A673 (cell line): ENCODE measurements at regions not wholly inside any gene's neighbourhood (a gene's known extent, or its start where the extent isn't known, plus 50 kb on each side); places are given as distances from the start of the nearest gene placed in this dataset.
"Not testable (repeated sequence)": the region's sequence is repeated elsewhere in the genome, so short reads cannot be mapped to it uniquely, and the experiment has no call there.

Experiments used
- BruUV-seq: library from RNA; stranded (reverse); fragments of 400-500 nt; replicated peaks from 2 replicates; lab custom pipeline; 2021; lab: Mats Ljungman, UMichigan
- CTCF ChIA-PET: fragments of 300-600 bp; sonication (Branson Sonifier 250); formaldehyde crosslinking; loops from one replicate; lab custom pipeline; 2022; ENCODE audit warnings: antibody characterized with exemption; lab: Charles Lee
- POLR2A ChIA-PET: fragments of 300-600 bp; sonication (Branson Sonifier 250); formaldehyde crosslinking; loops from one replicate; lab custom pipeline; 2022; ENCODE audit warnings: antibody characterized with exemption; ENCODE audit not compliant: low non-redundant PET; lab: Charles Lee
- DNase-seq: peaks from one replicate; pipeline ENCODE4 v3.0.0-alpha.2; 2015; ENCODE audit warnings: low spot score
- H3K27ac ChIP-seq: fragments of 200-600 bp; sonication (generic); 2 replicates; pipeline ENCODE4 v1.5.1; 2016; ENCODE audit warnings: mixed run types, low read depth, mild to moderate bottlenecking, mixed read lengths, antibody characterized with exemption, low read length; ENCODE audit not compliant: poor library complexity, severe bottlenecking
- H3K27me3 ChIP-seq: fragments of 200-600 bp; sonication (generic); replicated peaks from 2 replicates; pipeline ENCODE4 v1.6.1; 2017; ENCODE audit warnings: mixed run types, low read depth, mild to moderate bottlenecking, mixed read lengths, antibody characterized with exemption, low read length; ENCODE audit not compliant: insufficient read depth, poor library complexity
- H3K36me3 ChIP-seq: fragments of 200-600 bp; sonication (generic); 2 replicates; pipeline ENCODE4 v1.6.1; 2016; ENCODE audit warnings: mixed run types, mild to moderate bottlenecking, mixed read lengths, antibody characterized with exemption, low read length; ENCODE audit not compliant: insufficient read depth, poor library complexity, severe bottlenecking
- H3K4me1 ChIP-seq: fragments of 200-600 bp; sonication (generic); 2 replicates; pipeline ENCODE4 v1.6.1; 2017; ENCODE audit warnings: mixed run types, mild to moderate bottlenecking, mixed read lengths, antibody characterized with exemption, low read length; ENCODE audit not compliant: insufficient read depth, poor library complexity, severe bottlenecking
- H3K4me3 ChIP-seq: fragments of 200-600 bp; sonication (generic); 2 replicates; pipeline ENCODE4 v1.5.1; 2016; ENCODE audit warnings: low read depth, mixed run types, mild to moderate bottlenecking, mixed read lengths, low read length; ENCODE audit not compliant: poor library complexity, severe bottlenecking
- H3K9me3 ChIP-seq: fragments of 200-600 bp; sonication (generic); 2 replicates; pipeline ENCODE4 v1.6.1; 2016; ENCODE audit warnings: mixed run types, low read depth, mild to moderate bottlenecking, mixed read lengths, antibody characterized with exemption, low read length; ENCODE audit not compliant: poor library complexity, severe bottlenecking
- EZH2 ChIP-seq: fragments of 200-600 bp; sonication (generic); IDR thresholded peaks from 2 replicates; pipeline ENCODE4 v1.6.1; 2017; ENCODE audit warnings: borderline replicate concordance, low read depth, mild to moderate bottlenecking, mixed read lengths, antibody characterized with exemption, low read length; ENCODE audit not compliant: poor library complexity, severe bottlenecking
- intact Hi-C: fragments of 100-400 bp; cut with micrococcal nuclease; formaldehyde crosslinking; loops from one replicate; pipeline ENCODE4 v1.10.0; 2022; ENCODE audit not compliant: unreplicated experiment
- TF ChIP-seq, protein P1 (sequence below): fragments of 300-800, 200-600 bp; sonication (generic); conservative IDR thresholded peaks from 2 replicates; pipeline ENCODE4 v1.5.1; 2017; ENCODE audit warnings: low read depth, mild to moderate bottlenecking, antibody characterized with exemption, low read length, moderate library complexity, mixed read lengths

DNA sequence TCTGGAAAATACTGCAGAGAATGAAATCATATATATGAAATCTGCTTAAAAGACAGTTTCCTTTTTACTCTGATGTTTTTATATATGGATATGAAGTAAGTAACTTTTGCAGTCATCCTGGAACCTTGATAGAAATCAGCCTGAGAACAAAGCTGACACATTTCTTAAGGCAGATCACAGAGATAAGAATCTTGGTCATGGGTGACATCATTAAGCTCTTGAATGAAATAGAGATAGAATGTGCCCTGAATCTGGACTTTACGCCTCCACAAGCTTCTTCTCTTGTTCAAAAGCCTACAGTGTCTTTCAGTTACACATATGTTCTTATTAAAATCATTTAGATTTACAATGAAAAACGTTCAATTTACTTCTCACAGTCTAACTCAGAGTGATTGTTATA, 319.1 kb upstream of the CNTNAP2 start:
- DNase-seq = no peak
- intact Hi-C loops = no loop called here
- TF ChIP-seq, protein P1, sequence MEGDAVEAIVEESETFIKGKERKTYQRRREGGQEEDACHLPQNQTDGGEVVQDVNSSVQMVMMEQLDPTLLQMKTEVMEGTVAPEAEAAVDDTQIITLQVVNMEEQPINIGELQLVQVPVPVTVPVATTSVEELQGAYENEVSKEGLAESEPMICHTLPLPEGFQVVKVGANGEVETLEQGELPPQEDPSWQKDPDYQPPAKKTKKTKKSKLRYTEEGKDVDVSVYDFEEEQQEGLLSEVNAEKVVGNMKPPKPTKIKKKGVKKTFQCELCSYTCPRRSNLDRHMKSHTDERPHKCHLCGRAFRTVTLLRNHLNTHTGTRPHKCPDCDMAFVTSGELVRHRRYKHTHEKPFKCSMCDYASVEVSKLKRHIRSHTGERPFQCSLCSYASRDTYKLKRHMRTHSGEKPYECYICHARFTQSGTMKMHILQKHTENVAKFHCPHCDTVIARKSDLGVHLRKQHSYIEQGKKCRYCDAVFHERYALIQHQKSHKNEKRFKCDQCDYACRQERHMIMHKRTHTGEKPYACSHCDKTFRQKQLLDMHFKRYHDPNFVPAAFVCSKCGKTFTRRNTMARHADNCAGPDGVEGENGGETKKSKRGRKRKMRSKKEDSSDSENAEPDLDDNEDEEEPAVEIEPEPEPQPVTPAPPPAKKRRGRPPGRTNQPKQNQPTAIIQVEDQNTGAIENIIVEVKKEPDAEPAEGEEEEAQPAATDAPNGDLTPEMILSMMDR = no peak
- TF ChIP-seq EZH2 = no peak
- Histone ChIP-seq H3K27ac (no peak overlapping the region), H3K9me3 (peaks cover 7% of the 10 kb centered on the region), H3K27me3 (no peaks in the 10 kb centered on the region), H3K4me1 (no peaks in the 10 kb centered on the region), H3K4me3 (no peak overlapping the region), H3K36me3 (no peaks in the 10 kb centered on the region)
- CTCF ChIA-PET = no interaction called here
- no TSS peak for BruUV-seq
- POLR2A ChIA-PET = no interaction called here

DNA sequence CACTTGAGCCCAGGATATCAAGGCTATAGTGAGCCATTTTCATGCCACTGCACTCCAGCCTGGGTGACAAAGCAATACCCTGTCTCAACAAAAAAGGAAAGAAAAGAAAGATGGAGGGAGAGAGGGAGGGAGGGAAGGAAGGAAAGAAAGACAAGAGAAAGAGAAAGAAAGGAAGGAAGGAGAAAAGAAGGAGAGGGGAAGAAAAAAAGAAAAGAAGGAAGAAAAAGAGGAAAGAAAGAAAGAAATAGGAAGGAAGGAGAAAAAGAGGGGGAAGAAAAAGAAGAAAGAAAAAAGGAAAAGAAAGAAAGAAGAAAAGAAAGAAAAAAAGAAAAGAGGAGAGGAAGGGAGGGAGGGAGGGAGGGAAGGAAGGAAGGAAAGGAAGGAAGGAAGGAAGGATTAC, 321.5 kb upstream of the CNTNAP2 start:
- TF ChIP-seq, protein P1 = no peak
- no peak for TF ChIP-seq EZH2

DNA sequence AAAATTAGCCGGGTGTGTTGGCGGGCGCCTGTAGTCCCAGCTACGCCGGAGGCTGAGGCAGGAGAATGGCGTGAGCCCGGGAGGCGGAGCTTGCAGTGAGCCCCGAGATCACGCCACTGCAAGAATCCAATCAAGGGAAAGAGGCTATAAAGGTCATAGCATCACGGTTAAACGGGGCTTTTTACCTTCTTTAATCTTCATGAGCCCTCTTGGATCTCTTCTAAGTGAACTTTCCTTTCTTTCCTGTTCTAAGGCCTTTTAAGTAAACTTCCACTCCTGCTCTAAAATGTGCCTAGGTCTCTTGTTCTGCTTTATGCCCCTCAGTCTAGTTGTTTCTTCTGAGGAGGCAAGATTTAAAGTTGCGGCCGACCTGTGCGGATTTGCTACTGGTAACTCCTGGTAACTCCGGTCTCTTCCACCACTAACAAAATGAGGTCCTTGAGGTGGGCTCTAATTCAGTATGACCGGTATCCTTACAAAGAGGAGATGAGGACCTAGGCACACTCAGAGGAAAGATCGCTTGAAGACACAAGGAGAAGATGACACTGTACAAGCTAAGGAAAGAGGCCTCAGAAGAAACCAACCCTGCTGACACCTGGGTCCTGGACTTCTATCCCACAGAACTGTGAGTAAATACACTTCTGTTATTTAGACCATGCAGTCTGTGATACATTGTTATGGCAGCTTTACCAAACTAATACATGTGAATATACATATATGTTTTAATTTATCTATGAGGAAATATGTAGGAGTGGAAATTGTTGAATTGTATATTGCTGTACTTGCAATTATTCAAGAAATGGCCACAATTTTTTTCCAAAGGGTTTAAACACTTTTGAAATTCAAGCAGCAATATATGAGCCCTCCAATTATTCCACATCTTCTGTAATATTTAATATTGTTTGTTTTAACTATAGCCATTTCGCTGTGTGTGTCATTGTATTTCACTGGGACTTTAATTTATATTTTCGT, 331.5 kb upstream of the CNTNAP2 start:
- intact Hi-C loops = no loop called here

More for the DNA sequence above, 321.5 kb upstream of the CNTNAP2 start:
- no TSS peak for BruUV-seq
- intact Hi-C loops = no loop called here
- Histone ChIP-seq H3K27ac (no peak overlapping the region), H3K4me3 (no peak overlapping the region), H3K36me3 (no peaks in the 10 kb centered on the region), H3K27me3 (no peaks in the 10 kb centered on the region), H3K9me3 (peaks cover 13% of the 10 kb centered on the region), H3K4me1 (no peaks in the 10 kb centered on the region)
- POLR2A ChIA-PET = no interaction called here
- CTCF ChIA-PET = no interaction called here
- DNase-seq = no peak

DNA sequence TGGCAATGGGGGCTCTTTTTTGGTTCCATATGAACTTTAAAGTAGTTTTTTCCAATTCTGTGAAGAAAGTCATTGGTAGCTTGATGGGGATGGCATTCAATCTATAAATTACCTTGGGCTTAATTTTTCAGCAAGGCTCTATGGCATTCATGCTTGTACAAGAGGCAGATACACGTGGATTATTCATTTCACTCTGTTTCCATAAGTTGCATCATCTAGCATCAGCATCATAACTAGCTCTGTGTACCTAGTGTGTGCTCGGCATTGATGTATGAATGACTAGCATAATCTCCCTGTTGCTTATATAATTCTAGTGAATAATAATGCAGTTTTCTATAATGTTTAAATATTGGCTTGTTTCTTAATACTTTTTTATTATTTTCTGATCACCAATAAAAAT, 335.2 kb upstream of the CNTNAP2 start:
- H3K9me3 ChIP-seq, BruUV-seq, H3K36me3 ChIP-seq, H3K4me3 ChIP-seq, H3K27me3 ChIP-seq, POLR2A ChIA-PET, H3K4me1 ChIP-seq, CTCF ChIA-PET, intact Hi-C loops, DNase-seq, H3K27ac ChIP-seq: not testable (repeated sequence)

More for the DNA sequence above, 331.5 kb upstream of the CNTNAP2 start:
- DNase-seq = no peak
- no TSS peak for BruUV-seq
- H3K27me3 ChIP-seq = no peaks in the 10 kb centered on the region
- no peak overlapping the region for H3K4me3 ChIP-seq
- CTCF ChIA-PET = no interaction called here
- no peak for TF ChIP-seq EZH2
- TF ChIP-seq, protein P1 = no peak
- peaks cover 3% of the 10 kb centered on the region for H3K9me3 ChIP-seq
- no peak overlapping the region for H3K27ac ChIP-seq
- H3K36me3 ChIP-seq = no peaks in the 10 kb centered on the region
- H3K4me1 ChIP-seq = no peaks in the 10 kb centered on the region
- POLR2A ChIA-PET = no interaction called here
